HCT116 (cell line): ENCODE measurements at regions not wholly inside any gene's neighbourhood (a gene's known extent, or its start where the extent isn't known, plus 50 kb on each side); places are given as distances from the start of the nearest gene placed in this dataset.

Experiments used
- ATAC-seq: fragments of 200-7000 bp; cut with Tn5 transposase; 2 replicates; pipeline ENCODE4 v1.9.1; 2020; ENCODE audit warnings: mild to moderate bottlenecking, moderate library complexity
- BruUV-seq: library from RNA; stranded (reverse); fragments of 400-500 nt; replicated peaks from 2 replicates; lab custom pipeline; 2021; lab: Mats Ljungman, UMichigan
- CTCF ChIA-PET: fragments of 300-600 bp; sonication (Branson Sonifier 250); formaldehyde crosslinking; loops from one replicate; lab custom pipeline; 2021; ENCODE audit warnings: antibody characterized with exemption; lab: Charles Lee
- POLR2A ChIA-PET: fragments of 300-600, 350-600 bp; sonication (Branson Sonifier 250); formaldehyde crosslinking; loops from one replicate; lab custom pipeline; 2021; ENCODE audit warnings: antibody characterized with exemption; lab: Charles Lee
- RAD21 ChIA-PET, 2 experiments: fragments of 300-600 bp; sonication (Branson Sonifier 250); formaldehyde crosslinking; loops; one replicate each; lab custom pipeline; 2023; ENCODE audit warnings: low total read pairs in 2 of 2; ENCODE audit not compliant: uncharacterized antibody in 2 of 2, unreplicated experiment in 2 of 2, low non-redundant PET in 1 of 2; lab: Charles Lee
- DNase-seq: peaks from one replicate; pipeline ENCODE4 v3.0.0-alpha.2; 2010; ENCODE audit warnings: low read depth, low spot score
- H2AFZ ChIP-seq: fragments of 200-600 bp; shearing (Covaris generic), sonication (generic); 2 replicates; pipeline ENCODE4 v1.6.1; 2017; ENCODE audit warnings: low read depth, mixed run types, mixed read lengths, antibody characterized with exemption, low read length; ENCODE audit not compliant: poor library complexity, severe bottlenecking
- H3K27ac ChIP-seq: 2 replicates; pipeline ENCODE4 v1.5.1; 2012; ENCODE audit warnings: low read depth, low read length
- H3K27me3 ChIP-seq: fragments of 200-600 bp; sonication (generic); 2 replicates; pipeline ENCODE4 v1.6.1; 2016; ENCODE audit warnings: mixed run types, low read length, mixed read lengths; ENCODE audit not compliant: insufficient read depth
- H3K36me3 ChIP-seq, 2 experiments: fragments of 200-500 bp in 1 of 2; fragments of 200-600 bp in 1 of 2; sonication (Bioruptor generic) in 1 of 2; sonication (generic) in 1 of 2; 2 replicates each; pipeline versions ENCODE4 v1.5.1 to v1.6.1; 2014 to 2016; ENCODE audit warnings: low read length in 2 of 2, inconsistent platforms in 1 of 2, mixed read lengths in 1 of 2, mixed run types in 1 of 2; ENCODE audit not compliant: insufficient read depth in 2 of 2, control insufficient read depth in 1 of 2
- H3K4me1 ChIP-seq, 2 experiments: fragments of 200-600 bp in 1 of 2; sonication (generic) in 1 of 2; 2 replicates each; pipeline versions ENCODE4 v1.5.1 to v1.6.1; 2012 to 2017; ENCODE audit warnings: low read length in 2 of 2, inconsistent platforms in 1 of 2, mild to moderate bottlenecking in 1 of 2, mixed read lengths in 1 of 2, mixed run types in 1 of 2, moderate library complexity in 1 of 2; ENCODE audit not compliant: insufficient read depth in 2 of 2, control insufficient read depth in 1 of 2
- H3K4me2 ChIP-seq: fragments of 200-600 bp; sonication (generic); 2 replicates; pipeline ENCODE4 v1.6.1; 2017; ENCODE audit warnings: mixed run types, low read length, mixed read lengths
- H3K4me3 ChIP-seq, 2 experiments: fragments of 200-600 bp in 1 of 2; sonication (generic) in 1 of 2; replicated peaks in 1 of 2; 2 replicates each; pipeline ENCODE4 v1.5.1; 2011 to 2016; ENCODE audit warnings: low read length in 2 of 2, control low read depth in 1 of 2, low read depth in 1 of 2, mild to moderate bottlenecking in 1 of 2, mixed read lengths in 1 of 2, mixed run types in 1 of 2
- H3K79me2 ChIP-seq: fragments of 200-600 bp; sonication (generic); 2 replicates; pipeline ENCODE4 v1.6.1; 2017; ENCODE audit warnings: mild to moderate bottlenecking, mixed run types, low read length, moderate library complexity, mixed read lengths; ENCODE audit not compliant: insufficient read depth
- H3K9ac ChIP-seq: fragments of 200-600 bp; sonication (generic); 2 replicates; pipeline ENCODE4 v1.6.1; 2016; ENCODE audit warnings: low read length, mixed read lengths
- H3K9me2 ChIP-seq: fragments of 200-600 bp; sonication (generic), shearing (Covaris generic); 2 replicates; pipeline ENCODE4 v1.6.1; 2017; ENCODE audit warnings: mixed run types, mild to moderate bottlenecking, moderate library complexity; ENCODE audit not compliant: insufficient read depth
- H3K9me3 ChIP-seq, 2 experiments: fragments of 200-500 bp in 1 of 2; fragments of 200-600 bp in 1 of 2; sonication (Bioruptor generic) in 1 of 2; sonication (generic) in 1 of 2; 2 replicates each; pipeline ENCODE4 v1.6.1; 2014 to 2017; ENCODE audit warnings: low read length in 2 of 2, mixed read lengths in 2 of 2, inconsistent platforms in 1 of 2, low read depth in 1 of 2, mild to moderate bottlenecking in 1 of 2, mixed run types in 1 of 2, moderate library complexity in 1 of 2; ENCODE audit not compliant: control insufficient read depth in 1 of 2, insufficient read depth in 1 of 2
- H4K20me1 ChIP-seq: fragments of 200-600 bp; sonication (generic), shearing (Covaris generic); 2 replicates; pipeline ENCODE4 v1.6.1; 2017; ENCODE audit warnings: mixed run types, mild to moderate bottlenecking, moderate library complexity; ENCODE audit not compliant: insufficient read depth
- CBX3 ChIP-seq: IDR thresholded peaks from 2 replicates; pipeline ENCODE4 v1.6.1; 2012; ENCODE audit warnings: low read depth
- CEBPB ChIP-seq: IDR thresholded peaks from 2 replicates; pipeline ENCODE4 v1.6.1; 2012; ENCODE audit warnings: low read depth
- CTCF ChIP-seq, 3 experiments: fragments of 200-600 bp in 1 of 3; sonication (generic) in 1 of 3; IDR thresholded peaks in 2 of 3; conservative IDR thresholded peaks in 1 of 3; 2 replicates each; pipeline ENCODE4 v1.5.1; 2012 to 2017; ENCODE audit warnings: low read depth in 2 of 3, low read length in 2 of 3, antibody characterized with exemption in 1 of 3, borderline replicate concordance in 1 of 3, control low read depth in 1 of 3, mild to moderate bottlenecking in 1 of 3, mixed read lengths in 1 of 3, mixed run types in 1 of 3, moderate library complexity in 1 of 3; ENCODE audit not compliant: insufficient read depth in 1 of 3
- EZH2 ChIP-seq: fragments of 200-600 bp; sonication (generic); IDR thresholded peaks from 2 replicates; pipeline ENCODE4 v1.6.1; 2017; ENCODE audit warnings: antibody characterized with exemption, mixed run types
- EZH2phosphoT487 ChIP-seq: fragments of 200-600 bp; IDR thresholded peaks from 2 replicates; pipeline ENCODE4 v1.6.1; 2018; ENCODE audit warnings: antibody characterized with exemption, borderline replicate concordance
- FOSL1 ChIP-seq: IDR thresholded peaks from 2 replicates; pipeline ENCODE4 v1.6.1; 2012; ENCODE audit warnings: low read depth
- JUND ChIP-seq: IDR thresholded peaks from 2 replicates; pipeline ENCODE4 v1.6.1; 2012
- MAX ChIP-seq: IDR thresholded peaks from 2 replicates; pipeline ENCODE4 v1.6.1; 2012
- RAD21 ChIP-seq: IDR thresholded peaks from 2 replicates; pipeline ENCODE4 v1.6.1; 2012; ENCODE audit warnings: low read depth, mild to moderate bottlenecking
- REST ChIP-seq: IDR thresholded peaks from 2 replicates; pipeline ENCODE4 v1.6.1; 2012; ENCODE audit warnings: low read depth
- SP1 ChIP-seq: IDR thresholded peaks from 2 replicates; pipeline ENCODE4 v1.6.1; 2012; ENCODE audit warnings: low read depth
- SRF ChIP-seq: IDR thresholded peaks from 2 replicates; pipeline ENCODE4 v1.6.1; 2012; ENCODE audit warnings: low read depth
- TCF7L2 ChIP-seq: IDR thresholded peaks from 2 replicates; pipeline ENCODE4 v1.7.0; 2011; ENCODE audit warnings: borderline replicate concordance, inconsistent platforms; ENCODE audit not compliant: insufficient read depth, insufficient read length; ENCODE audit errors: extremely low read depth
- ZFX ChIP-seq: fragments of 450-650 bp; IDR thresholded peaks from 2 replicates; pipeline ENCODE4 v1.6.1; 2017
- ZNF274 ChIP-seq: fragments of 200-500 bp; sonication (Bioruptor generic); IDR thresholded peaks from 2 replicates; pipeline ENCODE4 v1.6.1; 2014; ENCODE audit warnings: mild to moderate bottlenecking, low read depth, low read length, inconsistent platforms
- intact Hi-C: fragments of 100-400 bp; cut with micrococcal nuclease; formaldehyde crosslinking; loops from 2 replicates; pipeline ENCODE4 v1.10.0; 2022

DNA sequence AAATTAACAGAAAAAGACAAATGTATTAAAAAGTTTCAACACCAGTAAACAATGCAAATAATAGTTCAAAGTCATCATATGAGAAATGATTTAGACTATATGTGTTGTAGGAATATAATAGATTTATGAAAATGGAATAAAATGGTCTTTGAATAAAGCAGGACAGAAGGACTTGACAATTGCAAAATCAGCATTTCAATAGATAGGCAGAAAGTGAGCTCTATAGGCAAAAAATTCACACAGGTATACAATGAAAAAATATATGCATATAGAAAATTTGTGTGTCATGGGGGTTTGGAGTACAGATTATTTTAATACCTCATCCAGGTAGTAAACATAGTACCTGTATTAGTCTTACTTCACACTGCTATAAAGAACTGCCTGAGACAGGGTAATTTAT, 571.1 kb upstream of the EYS start:
- ChIA-PET RAD21 (no interaction called here), POLR2A (no interaction called here), CTCF (no interaction called here)
- Histone ChIP-seq H3K4me3 (no peak overlapping the region), H2AFZ (no peak overlapping the region), H3K36me3 (no peaks in the 10 kb centered on the region), H3K9me3 (peaks cover 7 to 14% of the 10 kb centered on the region in 2 experiments; a peak in 2 of 4 replicates), H3K27me3 (no peaks in the 10 kb centered on the region), H3K4me1 (no peaks in the 10 kb centered on the region), H4K20me1 (no peaks in the 10 kb centered on the region), H3K9ac (no peak overlapping the region), H3K4me2 (no peak overlapping the region), H3K9me2 (no peaks in the 10 kb centered on the region), H3K79me2 (no peaks in the 10 kb centered on the region), H3K27ac (no peak overlapping the region)
- no TSS peak for BruUV-seq
- no peak for DNase-seq
- TF ChIP-seq EZH2phosphoT487 (no peak), CTCF (IDR thresholded peaks at IDR 0.05 in 2 of 3, conservative IDR thresholded peaks at IDR 0.05 in 1 of 3; ENCODE audit: borderline replicate concordance in 1 of 3, insufficient read depth in 1 of 3, low read depth in 2 of 3, low read length in 2 of 3) (no peak), SP1 (no peak), CBX3 (no peak), EZH2 (no peak), REST (no peak), FOSL1 (no peak), ZNF274 (no peak), ZFX (no peak), MAX (no peak), SRF (no peak), TCF7L2 (no peak), CEBPB (no peak), JUND (no peak), RAD21 (no peak)
- intact Hi-C loops = no loop called here
- ATAC-seq = no peak
